GM23338 (cell line): ENCODE measurements at regions not wholly inside any gene's neighbourhood (a gene's known extent, or its start where the extent isn't known, plus 50 kb on each side); places are given as distances from the start of the nearest gene placed in this dataset.

ENCODE experiments used
- ATAC-seq: fragments of 200-7000 bp; cut with Tn5 transposase; 3 replicates; pipeline ENCODE4 v1.9.1; 2020
- DNase-seq: peaks from one replicate; pipeline ENCODE4 v3.0.0-alpha.2; 2015; ENCODE audit warnings: low spot score
- H2AFZ ChIP-seq: fragments of 200-600 bp; sonication (generic); 2 replicates; pipeline ENCODE4 v1.8.0; 2016; ENCODE audit warnings: antibody characterized with exemption, mild to moderate bottlenecking, moderate library complexity
- H3F3A ChIP-seq: fragments of 200-600 bp; sonication (generic); replicated peaks from 2 replicates; pipeline ENCODE4 v1.8.0; 2017; ENCODE audit warnings: antibody characterized with exemption, mixed run types, low read depth
- H3K27ac ChIP-seq: fragments of 200-600 bp; sonication (generic); 2 replicates; pipeline ENCODE4 v1.6.1; 2016; ENCODE audit warnings: low read depth
- H3K27me3 ChIP-seq: fragments of 200-600 bp; sonication (generic); 2 replicates; pipeline ENCODE4 v1.8.0; 2016; ENCODE audit warnings: mild to moderate bottlenecking, mixed run types, moderate library complexity; ENCODE audit not compliant: insufficient read depth
- H3K36me3 ChIP-seq: fragments of 200-600 bp; sonication (generic); 2 replicates; pipeline ENCODE4 v1.8.0; 2016; ENCODE audit warnings: mild to moderate bottlenecking; ENCODE audit not compliant: insufficient read depth
- H3K4me1 ChIP-seq: fragments of 200-600 bp; sonication (generic); 2 replicates; pipeline ENCODE4 v1.8.0; 2016; ENCODE audit warnings: mild to moderate bottlenecking, moderate library complexity; ENCODE audit not compliant: insufficient read depth
- H3K4me2 ChIP-seq: fragments of 200-600 bp; sonication (generic); 2 replicates; pipeline ENCODE4 v1.7.1; 2017; ENCODE audit warnings: mixed run types
- H3K4me3 ChIP-seq: fragments of 200-600 bp; sonication (generic); 2 replicates; pipeline ENCODE4 v1.6.1; 2016; ENCODE audit warnings: mixed run types
- H3K79me2 ChIP-seq: fragments of 200-600 bp; sonication (generic); replicated peaks from 2 replicates; pipeline ENCODE4 v1.8.0; 2017; ENCODE audit warnings: mild to moderate bottlenecking; ENCODE audit not compliant: insufficient read depth
- H3K9me2 ChIP-seq: fragments of 200-600 bp; sonication (generic); 2 replicates; pipeline ENCODE4 v1.8.0; 2017; ENCODE audit not compliant: insufficient read depth
- H4K20me1 ChIP-seq: fragments of 200-600 bp; sonication (generic); replicated peaks from 2 replicates; pipeline ENCODE4 v1.8.0; 2017; ENCODE audit warnings: mild to moderate bottlenecking; ENCODE audit not compliant: insufficient read depth
- H3K27ac Mint-ChIP-seq: 2 replicates; pipeline ENCODE4 v1.8.0; 2020; ENCODE audit warnings: inconsistent platforms, mild to moderate bottlenecking, moderate library complexity, mixed read lengths
- H3K27me3 Mint-ChIP-seq: 3 replicates; pipeline ENCODE4 v1.8.0; 2022; ENCODE audit warnings: low read depth, mild to moderate bottlenecking, moderate library complexity, mixed read lengths, inconsistent platforms; ENCODE audit not compliant: insufficient read depth, poor library complexity
- H3K36me3 Mint-ChIP-seq: 3 replicates; pipeline ENCODE4 v1.8.0; 2021; ENCODE audit warnings: low read depth, mild to moderate bottlenecking, inconsistent platforms, moderate library complexity, mixed read lengths
- H3K4me1 Mint-ChIP-seq: 3 replicates; pipeline ENCODE4 v1.8.0; 2020; ENCODE audit warnings: mild to moderate bottlenecking, inconsistent platforms, mixed read lengths
- H3K4me3 Mint-ChIP-seq: 3 replicates; pipeline ENCODE4 v1.8.0; 2021; ENCODE audit warnings: moderate library complexity, mild to moderate bottlenecking, inconsistent platforms, mixed read lengths
- H3K9me3 Mint-ChIP-seq: 3 replicates; pipeline ENCODE4 v1.8.0; 2020; ENCODE audit warnings: moderate library complexity, mild to moderate bottlenecking, inconsistent platforms, mixed read lengths
- EZH2phosphoT487 ChIP-seq: fragments of 200-600 bp; sonication (generic); IDR thresholded peaks from one replicate; pipeline ENCODE4 v1.8.1; 2018; ENCODE audit warnings: antibody characterized with exemption; ENCODE audit not compliant: unreplicated experiment
- ZNF114 ChIP-seq: fragments of 250-450 bp; sonication (Bioruptor Pico); IDR thresholded peaks from 2 replicates; pipeline ENCODE4 v1.5.0; 2020; ENCODE audit warnings: mild to moderate bottlenecking, moderate library complexity
- TF ChIP-seq, protein P1 (sequence below): IDR thresholded peaks from one replicate; pipeline ENCODE4 v1.6.1; 2018; ENCODE audit warnings: antibody characterized with exemption; ENCODE audit not compliant: unreplicated experiment
- TF ChIP-seq, protein P2 (sequence below): fragments of 250-450 bp; sonication (Bioruptor Pico); IDR thresholded peaks from 2 replicates; pipeline ENCODE4 v1.5.0; 2020; ENCODE audit warnings: mild to moderate bottlenecking, moderate library complexity

GRCh38 chr1:60415696-60416095 is 342.1 kb upstream of the C1orf87 start:
- no peaks in the 10 kb centered on the region; the same call in 2 of the 3 replicates for H3K4me1 Mint-ChIP-seq
- ATAC-seq: no peak

More at GRCh38 chr1:60415696-60416095, 342.1 kb upstream of the C1orf87 start:
- Histone ChIP-seq H3K4me2 (no peak overlapping the region), H3F3A (no peaks in the 10 kb centered on the region), H2AFZ (no peak overlapping the region), H3K4me1 (no peaks in the 10 kb centered on the region), H3K27ac (no peak overlapping the region), H3K27me3 (no peaks in the 10 kb centered on the region), H3K4me3 (no peak overlapping the region), H4K20me1 (no peaks in the 10 kb centered on the region), H3K79me2 (no peaks in the 10 kb centered on the region), H3K36me3 (no peaks in the 10 kb centered on the region), H3K9me2 (peaks cover 7% of the 10 kb centered on the region; the same call in 1 of the 2 replicates)
- H3K9me3 Mint-ChIP-seq: no peaks in the 10 kb centered on the region
- H3K36me3 Mint-ChIP-seq: no peaks in the 10 kb centered on the region
- H3K27me3 Mint-ChIP-seq: peaks cover 1% of the 10 kb centered on the region
- no peak overlapping the region for H3K4me3 Mint-ChIP-seq
- no peak overlapping the region for H3K27ac Mint-ChIP-seq
- DNase-seq: no peak
- TF ChIP-seq EZH2phosphoT487: no peak
- TF ChIP-seq, protein P1, sequence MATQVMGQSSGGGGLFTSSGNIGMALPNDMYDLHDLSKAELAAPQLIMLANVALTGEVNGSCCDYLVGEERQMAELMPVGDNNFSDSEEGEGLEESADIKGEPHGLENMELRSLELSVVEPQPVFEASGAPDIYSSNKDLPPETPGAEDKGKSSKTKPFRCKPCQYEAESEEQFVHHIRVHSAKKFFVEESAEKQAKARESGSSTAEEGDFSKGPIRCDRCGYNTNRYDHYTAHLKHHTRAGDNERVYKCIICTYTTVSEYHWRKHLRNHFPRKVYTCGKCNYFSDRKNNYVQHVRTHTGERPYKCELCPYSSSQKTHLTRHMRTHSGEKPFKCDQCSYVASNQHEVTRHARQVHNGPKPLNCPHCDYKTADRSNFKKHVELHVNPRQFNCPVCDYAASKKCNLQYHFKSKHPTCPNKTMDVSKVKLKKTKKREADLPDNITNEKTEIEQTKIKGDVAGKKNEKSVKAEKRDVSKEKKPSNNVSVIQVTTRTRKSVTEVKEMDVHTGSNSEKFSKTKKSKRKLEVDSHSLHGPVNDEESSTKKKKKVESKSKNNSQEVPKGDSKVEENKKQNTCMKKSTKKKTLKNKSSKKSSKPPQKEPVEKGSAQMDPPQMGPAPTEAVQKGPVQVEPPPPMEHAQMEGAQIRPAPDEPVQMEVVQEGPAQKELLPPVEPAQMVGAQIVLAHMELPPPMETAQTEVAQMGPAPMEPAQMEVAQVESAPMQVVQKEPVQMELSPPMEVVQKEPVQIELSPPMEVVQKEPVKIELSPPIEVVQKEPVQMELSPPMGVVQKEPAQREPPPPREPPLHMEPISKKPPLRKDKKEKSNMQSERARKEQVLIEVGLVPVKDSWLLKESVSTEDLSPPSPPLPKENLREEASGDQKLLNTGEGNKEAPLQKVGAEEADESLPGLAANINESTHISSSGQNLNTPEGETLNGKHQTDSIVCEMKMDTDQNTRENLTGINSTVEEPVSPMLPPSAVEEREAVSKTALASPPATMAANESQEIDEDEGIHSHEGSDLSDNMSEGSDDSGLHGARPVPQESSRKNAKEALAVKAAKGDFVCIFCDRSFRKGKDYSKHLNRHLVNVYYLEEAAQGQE: no peak
- TF ChIP-seq, protein P2, sequence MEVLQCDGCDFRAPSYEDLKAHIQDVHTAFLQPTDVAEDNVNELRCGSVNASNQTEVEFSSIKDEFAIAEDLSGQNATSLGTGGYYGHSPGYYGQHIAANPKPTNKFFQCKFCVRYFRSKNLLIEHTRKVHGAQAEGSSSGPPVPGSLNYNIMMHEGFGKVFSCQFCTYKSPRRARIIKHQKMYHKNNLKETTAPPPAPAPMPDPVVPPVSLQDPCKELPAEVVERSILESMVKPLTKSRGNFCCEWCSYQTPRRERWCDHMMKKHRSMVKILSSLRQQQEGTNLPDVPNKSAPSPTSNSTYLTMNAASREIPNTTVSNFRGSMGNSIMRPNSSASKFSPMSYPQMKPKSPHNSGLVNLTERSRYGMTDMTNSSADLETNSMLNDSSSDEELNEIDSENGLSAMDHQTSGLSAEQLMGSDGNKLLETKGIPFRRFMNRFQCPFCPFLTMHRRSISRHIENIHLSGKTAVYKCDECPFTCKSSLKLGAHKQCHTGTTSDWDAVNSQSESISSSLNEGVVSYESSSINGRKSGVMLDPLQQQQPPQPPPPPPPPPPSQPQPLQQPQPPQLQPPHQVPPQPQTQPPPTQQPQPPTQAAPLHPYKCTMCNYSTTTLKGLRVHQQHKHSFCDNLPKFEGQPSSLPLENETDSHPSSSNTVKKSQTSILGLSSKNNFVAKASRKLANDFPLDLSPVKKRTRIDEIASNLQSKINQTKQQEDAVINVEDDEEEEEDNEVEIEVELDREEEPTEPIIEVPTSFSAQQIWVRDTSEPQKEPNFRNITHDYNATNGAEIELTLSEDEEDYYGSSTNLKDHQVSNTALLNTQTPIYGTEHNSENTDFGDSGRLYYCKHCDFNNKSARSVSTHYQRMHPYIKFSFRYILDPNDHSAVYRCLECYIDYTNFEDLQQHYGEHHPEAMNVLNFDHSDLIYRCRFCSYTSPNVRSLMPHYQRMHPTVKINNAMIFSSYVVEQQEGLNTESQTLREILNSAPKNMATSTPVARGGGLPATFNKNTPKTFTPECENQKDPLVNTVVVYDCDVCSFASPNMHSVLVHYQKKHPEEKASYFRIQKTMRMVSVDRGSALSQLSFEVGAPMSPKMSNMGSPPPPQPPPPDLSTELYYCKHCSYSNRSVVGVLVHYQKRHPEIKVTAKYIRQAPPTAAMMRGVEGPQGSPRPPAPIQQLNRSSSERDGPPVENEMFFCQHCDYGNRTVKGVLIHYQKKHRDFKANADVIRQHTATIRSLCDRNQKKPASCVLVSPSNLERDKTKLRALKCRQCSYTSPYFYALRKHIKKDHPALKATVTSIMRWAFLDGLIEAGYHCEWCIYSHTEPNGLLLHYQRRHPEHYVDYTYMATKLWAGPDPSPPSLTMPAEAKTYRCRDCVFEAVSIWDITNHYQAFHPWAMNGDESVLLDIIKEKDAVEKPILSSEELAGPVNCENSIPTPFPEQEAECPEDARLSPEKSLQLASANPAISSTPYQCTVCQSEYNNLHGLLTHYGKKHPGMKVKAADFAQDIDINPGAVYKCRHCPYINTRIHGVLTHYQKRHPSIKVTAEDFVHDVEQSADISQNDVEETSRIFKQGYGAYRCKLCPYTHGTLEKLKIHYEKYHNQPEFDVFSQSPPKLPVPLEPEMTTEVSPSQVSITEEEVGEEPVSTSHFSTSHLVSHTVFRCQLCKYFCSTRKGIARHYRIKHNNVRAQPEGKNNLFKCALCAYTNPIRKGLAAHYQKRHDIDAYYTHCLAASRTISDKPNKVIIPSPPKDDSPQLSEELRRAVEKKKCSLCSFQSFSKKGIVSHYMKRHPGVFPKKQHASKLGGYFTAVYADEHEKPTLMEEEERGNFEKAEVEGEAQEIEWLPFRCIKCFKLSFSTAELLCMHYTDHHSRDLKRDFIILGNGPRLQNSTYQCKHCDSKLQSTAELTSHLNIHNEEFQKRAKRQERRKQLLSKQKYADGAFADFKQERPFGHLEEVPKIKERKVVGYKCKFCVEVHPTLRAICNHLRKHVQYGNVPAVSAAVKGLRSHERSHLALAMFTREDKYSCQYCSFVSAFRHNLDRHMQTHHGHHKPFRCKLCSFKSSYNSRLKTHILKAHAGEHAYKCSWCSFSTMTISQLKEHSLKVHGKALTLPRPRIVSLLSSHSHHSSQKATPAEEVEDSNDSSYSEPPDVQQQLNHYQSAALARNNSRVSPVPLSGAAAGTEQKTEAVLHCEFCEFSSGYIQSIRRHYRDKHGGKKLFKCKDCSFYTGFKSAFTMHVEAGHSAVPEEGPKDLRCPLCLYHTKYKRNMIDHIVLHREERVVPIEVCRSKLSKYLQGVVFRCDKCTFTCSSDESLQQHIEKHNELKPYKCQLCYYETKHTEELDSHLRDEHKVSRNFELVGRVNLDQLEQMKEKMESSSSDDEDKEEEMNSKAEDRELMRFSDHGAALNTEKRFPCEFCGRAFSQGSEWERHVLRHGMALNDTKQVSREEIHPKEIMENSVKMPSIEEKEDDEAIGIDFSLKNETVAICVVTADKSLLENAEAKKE (CRISPR knock-in tag): no peak
- no peak for TF ChIP-seq ZNF114 (CRISPR knock-in tag)
